Right lobe of liver (tissue), 6 donors: ENCODE measurements at regions not wholly inside any gene's neighbourhood (a gene's known extent, or its start where the extent isn't known, plus 50 kb on each side); places are given as distances from the start of the nearest gene placed in this dataset.

Experiments used
- ATAC-seq, 4 donors: fragments of 200-7000 bp; cut with Tn5 transposase; one replicate each; pipeline ENCODE4 v1.9.1; 2020; ENCODE audit warnings: mild to moderate bottlenecking in 4 of 4, moderate library complexity in 4 of 4
- DNase-seq, 3 donors: peaks; one replicate each; pipeline ENCODE4 v3.0.0-alpha.2; 2020
- H3K27ac ChIP-seq, 3 donors: fragments of 200-600 bp; one replicate each; pipeline ENCODE4 v1.8.0; 2022
- H3K27me3 ChIP-seq, 2 donors: fragments of 200-600 bp; one replicate each; pipeline ENCODE4 v1.8.0; 2022
- H3K36me3 ChIP-seq, 4 donors: fragments of 200-600 bp; sonication (generic) in 1 of 4; one replicate each; pipeline versions ENCODE4 v1.5.1 to v1.8.0; 2017 to 2022; ENCODE audit warnings: control low read depth in 1 of 4
- H3K4me1 ChIP-seq, 4 donors: fragments of 200-600 bp; sonication (generic) in 1 of 4; one replicate each; pipeline versions ENCODE4 v1.5.1 to v1.8.0; 2017 to 2022; ENCODE audit warnings: control low read depth in 1 of 4
- H3K4me3 ChIP-seq, 3 donors: fragments of 200-600 bp; one replicate each; pipeline ENCODE4 v1.8.0; 2022
- H3K9me3 ChIP-seq, 4 donors: fragments of 200-600 bp; sonication (generic) in 1 of 4; one replicate each; pipeline versions ENCODE4 v1.5.1 to v1.8.0; 2017 to 2022; ENCODE audit warnings: control low read depth in 1 of 4
- POLR2A ChIP-seq: fragments of 450-650 bp; IDR thresholded peaks from one replicate; pipeline ENCODE4 v1.6.1; 2017; ENCODE audit warnings: antibody characterized with exemption, mild to moderate bottlenecking
- WGBS: methylation state at CpG from one replicate; pipeline ENCODE4 v1.1.6; 2018; ENCODE audit warnings: low coverage, low lambda C conversion rate; ENCODE audit not compliant: insufficient coverage; ENCODE audit errors: missing lambda C conversion rate; 5-methylcytosine and 5-hydroxymethylcytosine counted together
- intact Hi-C, 2 donors: fragments of 100-400 bp; cut with DNase I; formaldehyde crosslinking; loops; one replicate each; pipeline versions ENCODE4 v1.11.2 to v1.14.1; 2022
- TF ChIP-seq, protein P1 (sequence below), 4 donors: fragments of 200-600 bp in 3 of 4; fragments of 450-650 bp in 1 of 4; IDR thresholded peaks; one replicate each; pipeline versions ENCODE4 v1.5.1 to v1.8.0; 2016 to 2022; ENCODE audit warnings: antibody characterized with exemption in 4 of 4, mild to moderate bottlenecking in 2 of 4
- donor health status: DM: no; HTN: yes; CAD: no.
- donor health status: DM: no; HTN: no; CAD: no.
- donor health status: DM: no; HTN: no; CAD: no.
- donor health status: DM: no; HTN: yes; CAD: no.
- donor health status: DM: no; HTN: yes; CAD: no.

DNA sequence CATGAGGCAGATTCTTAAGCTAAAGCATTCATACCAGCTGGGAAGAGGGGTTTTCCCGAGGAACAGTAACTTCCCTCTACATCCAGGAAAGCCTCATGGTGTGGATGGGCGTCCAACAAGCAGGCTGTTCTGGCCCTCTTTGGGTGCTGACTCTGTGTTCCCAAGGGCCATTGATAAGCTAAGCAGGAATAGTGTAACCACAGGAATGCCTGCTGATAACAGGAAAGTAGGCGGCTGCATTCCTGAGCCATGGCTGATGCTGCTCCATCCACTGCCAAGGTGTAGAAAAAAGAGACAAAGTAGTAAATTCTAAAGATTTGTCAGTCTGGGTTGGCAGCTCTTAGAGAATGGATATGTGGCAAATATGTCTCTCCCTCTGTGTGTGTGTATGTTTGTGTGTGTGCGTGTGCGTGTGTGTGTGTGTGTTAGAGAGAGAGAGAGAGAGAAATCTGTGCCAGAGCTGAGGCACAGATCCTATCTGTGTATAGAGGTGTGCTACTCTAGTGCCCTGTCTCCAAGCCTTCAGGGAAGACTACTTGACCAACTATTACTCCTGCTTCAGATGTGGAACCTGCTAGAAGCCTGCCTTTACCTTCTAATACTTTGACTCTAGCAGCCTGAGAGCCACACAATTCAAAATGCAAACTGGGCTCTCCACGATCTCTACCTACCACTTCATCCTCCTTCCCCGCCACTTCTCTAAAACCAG lies 353.1 kb upstream of the NR3C2 start:
- no peak overlapping the region for H3K27ac ChIP-seq

DNA sequence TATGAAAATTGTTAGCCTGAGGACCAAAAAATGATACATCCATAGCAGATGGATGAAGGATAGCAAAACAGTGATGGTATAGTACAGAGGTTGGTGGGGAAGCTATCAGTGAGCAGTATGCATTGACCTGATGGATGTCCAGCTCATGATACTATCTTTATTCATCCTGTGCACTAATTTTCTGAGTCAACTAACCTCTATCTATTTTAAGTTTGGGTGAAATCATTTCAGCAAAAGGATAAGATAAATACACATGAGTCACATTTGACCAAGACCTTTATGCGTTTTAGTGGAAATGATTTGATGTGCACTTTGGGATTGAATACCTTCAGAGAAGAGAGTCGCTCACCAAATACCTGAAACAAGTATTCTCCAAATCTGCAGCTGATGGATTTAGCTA lies 351.0 kb upstream of the NR3C2 start:
- ATAC-seq (no peak), DNase-seq (no peak)
- WGBS = 81% methylated on average over 2 of the region's 2 CpGs

More for the DNA sequence above, 353.1 kb upstream of the NR3C2 start:
- Histone ChIP-seq H3K4me1 (no peaks in the 10 kb centered on the region), H3K36me3 (no peaks in the 10 kb centered on the region), H3K27me3 (no peaks in the 10 kb centered on the region), H3K4me3 (no peak overlapping the region), H3K9me3 (no peaks in the 10 kb centered on the region)
- TF ChIP-seq POLR2A = no peak
- TF ChIP-seq, protein P1, sequence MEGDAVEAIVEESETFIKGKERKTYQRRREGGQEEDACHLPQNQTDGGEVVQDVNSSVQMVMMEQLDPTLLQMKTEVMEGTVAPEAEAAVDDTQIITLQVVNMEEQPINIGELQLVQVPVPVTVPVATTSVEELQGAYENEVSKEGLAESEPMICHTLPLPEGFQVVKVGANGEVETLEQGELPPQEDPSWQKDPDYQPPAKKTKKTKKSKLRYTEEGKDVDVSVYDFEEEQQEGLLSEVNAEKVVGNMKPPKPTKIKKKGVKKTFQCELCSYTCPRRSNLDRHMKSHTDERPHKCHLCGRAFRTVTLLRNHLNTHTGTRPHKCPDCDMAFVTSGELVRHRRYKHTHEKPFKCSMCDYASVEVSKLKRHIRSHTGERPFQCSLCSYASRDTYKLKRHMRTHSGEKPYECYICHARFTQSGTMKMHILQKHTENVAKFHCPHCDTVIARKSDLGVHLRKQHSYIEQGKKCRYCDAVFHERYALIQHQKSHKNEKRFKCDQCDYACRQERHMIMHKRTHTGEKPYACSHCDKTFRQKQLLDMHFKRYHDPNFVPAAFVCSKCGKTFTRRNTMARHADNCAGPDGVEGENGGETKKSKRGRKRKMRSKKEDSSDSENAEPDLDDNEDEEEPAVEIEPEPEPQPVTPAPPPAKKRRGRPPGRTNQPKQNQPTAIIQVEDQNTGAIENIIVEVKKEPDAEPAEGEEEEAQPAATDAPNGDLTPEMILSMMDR (IDR thresholded peaks at IDR 0.05) = no peak
- intact Hi-C loops = no loop called here
- ATAC-seq (peak in 1 of 4 donors; percentile 22), DNase-seq (no peak)
- 33% methylated on average over 5 of the region's 7 CpGs for WGBS

DNA sequence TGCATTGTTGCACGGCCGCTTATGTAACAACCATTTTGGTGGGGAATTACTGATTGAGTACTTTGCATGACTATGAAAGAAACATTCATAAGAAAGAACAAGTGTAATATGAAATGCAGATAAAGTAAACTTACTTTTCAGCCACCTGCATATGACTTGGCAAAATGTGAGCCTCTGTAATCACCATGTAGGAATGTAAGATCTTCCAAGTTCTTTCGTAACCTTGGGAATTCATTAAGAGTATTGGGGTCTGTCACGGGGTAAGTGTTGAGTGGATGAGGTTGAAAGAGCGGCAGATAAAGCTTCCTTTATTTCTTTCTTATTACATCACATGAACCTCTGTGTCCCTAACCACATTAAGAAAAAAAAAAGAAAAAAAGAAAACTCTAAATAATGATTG lies 348.5 kb upstream of the NR3C2 start:
- ATAC-seq (no peak), DNase-seq (no peak)
- Histone ChIP-seq H3K27me3 (no peaks in the 10 kb centered on the region), H3K9me3 (no peaks in the 10 kb centered on the region), H3K27ac (no peak overlapping the region), H3K4me3 (no peak overlapping the region), H3K36me3 (no peaks in the 10 kb centered on the region), H3K4me1 (no peaks in the 10 kb centered on the region)
- intact Hi-C loops = no loop called here
- WGBS = 77% methylated on average over 5 of the region's 5 CpGs
- TF ChIP-seq, protein P1 (IDR thresholded peaks at IDR 0.05) = no peak
- no peak for TF ChIP-seq POLR2A

More for the DNA sequence above, 351.0 kb upstream of the NR3C2 start:
- TF ChIP-seq, protein P1 (IDR thresholded peaks at IDR 0.05) = no peak
- no peak for TF ChIP-seq POLR2A
- Histone ChIP-seq H3K4me1 (no peaks in the 10 kb centered on the region), H3K27ac (no peak overlapping the region), H3K36me3 (no peaks in the 10 kb centered on the region), H3K27me3 (no peaks in the 10 kb centered on the region), H3K4me3 (no peak overlapping the region), H3K9me3 (no peaks in the 10 kb centered on the region)
- intact Hi-C loops = no loop called here

DNA sequence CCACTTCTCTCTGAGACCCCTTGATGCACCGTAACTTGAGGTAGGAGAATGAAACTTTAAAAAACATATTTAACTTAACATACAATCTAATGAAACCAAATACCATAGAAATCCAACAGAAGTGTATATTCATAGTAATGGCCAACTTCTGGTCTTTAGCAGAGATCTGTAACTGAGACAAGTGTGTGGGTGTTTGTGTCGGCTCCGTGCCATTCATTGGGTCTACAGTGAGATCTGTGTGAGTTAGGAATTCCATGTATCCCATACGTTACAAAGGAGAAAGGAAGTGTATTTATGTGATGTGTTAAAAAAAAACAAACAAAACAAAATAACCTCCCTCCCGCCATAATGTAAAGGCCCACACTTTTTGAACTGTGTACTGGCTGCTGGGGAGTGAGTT lies 348.0 kb upstream of the NR3C2 start:
- no peak for ATAC-seq
- Histone ChIP-seq H3K4me3 (no peak overlapping the region), H3K4me1 (no peaks in the 10 kb centered on the region), H3K27ac (no peak overlapping the region), H3K36me3 (no peaks in the 10 kb centered on the region), H3K27me3 (no peaks in the 10 kb centered on the region), H3K9me3 (no peaks in the 10 kb centered on the region)
- no peak for DNase-seq
- intact Hi-C loops = no loop called here
- WGBS = 48% methylated on average over 5 of the region's 5 CpGs
- no peak for TF ChIP-seq POLR2A
- TF ChIP-seq, protein P1 (IDR thresholded peaks at IDR 0.05) = no peak
